Fibroblast of the aortic adventitia (primary cell): ENCODE measurements at regions not wholly inside any gene's neighbourhood (a gene's known extent, or its start where the extent isn't known, plus 50 kb on each side); places are given as distances from the start of the nearest gene placed in this dataset.

ENCODE experiments used
- DNase-seq: peaks from one replicate; pipeline ENCODE4 v3.0.0-alpha.2; 2010; ENCODE audit warnings: low read depth
- H3K4me3 ChIP-seq: 2 replicates; pipeline ENCODE4 v1.5.1; 2011; ENCODE audit warnings: low read depth, mild to moderate bottlenecking, control low read depth, low read length, moderate library complexity
- TF ChIP-seq, protein P1 (sequence below): IDR thresholded peaks from 2 replicates; pipeline ENCODE4 v1.5.1; 2011; ENCODE audit warnings: mild to moderate bottlenecking, low read length, control low read depth, inconsistent platforms; ENCODE audit not compliant: insufficient read depth

DNA sequence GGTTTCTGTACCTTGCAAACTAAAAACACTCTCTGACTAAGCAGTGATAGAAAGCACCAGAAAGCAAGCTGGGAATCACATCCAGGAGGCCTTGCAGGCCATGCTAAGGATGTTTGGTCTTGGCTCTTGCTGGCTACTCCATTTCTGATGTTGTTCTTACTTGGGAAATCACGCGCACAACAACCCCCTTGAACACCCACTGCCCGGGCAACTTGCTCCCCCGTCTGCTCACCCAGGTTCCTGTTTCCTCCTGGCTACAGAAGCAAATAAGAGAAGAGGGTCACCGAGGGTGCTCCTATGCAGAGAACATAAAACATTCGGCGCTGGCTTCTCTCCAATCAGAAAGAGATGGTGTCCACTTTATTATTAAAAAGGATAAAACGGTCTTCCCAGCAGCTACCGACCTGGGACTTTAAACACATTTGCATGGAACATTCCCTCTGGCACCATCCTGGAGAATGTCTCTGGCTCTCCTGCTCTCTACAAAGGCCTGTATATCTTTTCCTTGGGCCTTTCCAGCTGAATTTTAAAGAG, 271.2 kb upstream of the RPL38 start:
- no peak overlapping the region for H3K4me3 ChIP-seq
- TF ChIP-seq, protein P1, sequence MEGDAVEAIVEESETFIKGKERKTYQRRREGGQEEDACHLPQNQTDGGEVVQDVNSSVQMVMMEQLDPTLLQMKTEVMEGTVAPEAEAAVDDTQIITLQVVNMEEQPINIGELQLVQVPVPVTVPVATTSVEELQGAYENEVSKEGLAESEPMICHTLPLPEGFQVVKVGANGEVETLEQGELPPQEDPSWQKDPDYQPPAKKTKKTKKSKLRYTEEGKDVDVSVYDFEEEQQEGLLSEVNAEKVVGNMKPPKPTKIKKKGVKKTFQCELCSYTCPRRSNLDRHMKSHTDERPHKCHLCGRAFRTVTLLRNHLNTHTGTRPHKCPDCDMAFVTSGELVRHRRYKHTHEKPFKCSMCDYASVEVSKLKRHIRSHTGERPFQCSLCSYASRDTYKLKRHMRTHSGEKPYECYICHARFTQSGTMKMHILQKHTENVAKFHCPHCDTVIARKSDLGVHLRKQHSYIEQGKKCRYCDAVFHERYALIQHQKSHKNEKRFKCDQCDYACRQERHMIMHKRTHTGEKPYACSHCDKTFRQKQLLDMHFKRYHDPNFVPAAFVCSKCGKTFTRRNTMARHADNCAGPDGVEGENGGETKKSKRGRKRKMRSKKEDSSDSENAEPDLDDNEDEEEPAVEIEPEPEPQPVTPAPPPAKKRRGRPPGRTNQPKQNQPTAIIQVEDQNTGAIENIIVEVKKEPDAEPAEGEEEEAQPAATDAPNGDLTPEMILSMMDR = no peak
- no peak for DNase-seq

DNA sequence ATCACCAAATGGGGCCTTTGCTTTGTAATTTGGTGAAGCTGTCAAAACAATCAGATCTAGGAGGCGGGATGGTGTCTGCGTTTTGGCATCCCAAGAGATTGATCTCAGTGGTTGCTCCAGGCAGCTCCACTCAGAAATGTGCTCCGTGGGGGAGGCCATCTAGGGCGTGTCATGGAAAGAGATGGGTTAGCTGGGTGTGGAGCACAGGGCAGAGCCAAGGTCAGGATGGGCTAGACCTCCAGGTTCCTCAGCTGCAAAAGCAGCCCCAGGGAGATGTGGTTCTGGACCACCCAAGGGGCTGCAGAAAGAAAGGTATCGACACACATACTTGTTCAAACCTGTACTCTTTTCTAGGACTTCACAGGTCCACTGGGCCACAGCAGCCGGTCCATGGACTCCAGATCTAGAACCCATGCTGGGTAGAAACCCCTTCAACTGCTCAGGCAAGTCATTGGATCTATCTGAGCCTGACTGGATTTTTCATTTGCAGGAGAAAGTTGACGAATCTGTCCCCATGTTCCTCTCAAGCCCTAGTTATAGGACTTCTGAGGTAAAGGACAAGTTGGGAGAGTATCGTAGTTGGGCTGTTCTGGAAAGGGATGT, 270.2 kb upstream of the RPL38 start:
- TF ChIP-seq, protein P1 = no peak
- no peak overlapping the region for H3K4me3 ChIP-seq
- no peak for DNase-seq

DNA sequence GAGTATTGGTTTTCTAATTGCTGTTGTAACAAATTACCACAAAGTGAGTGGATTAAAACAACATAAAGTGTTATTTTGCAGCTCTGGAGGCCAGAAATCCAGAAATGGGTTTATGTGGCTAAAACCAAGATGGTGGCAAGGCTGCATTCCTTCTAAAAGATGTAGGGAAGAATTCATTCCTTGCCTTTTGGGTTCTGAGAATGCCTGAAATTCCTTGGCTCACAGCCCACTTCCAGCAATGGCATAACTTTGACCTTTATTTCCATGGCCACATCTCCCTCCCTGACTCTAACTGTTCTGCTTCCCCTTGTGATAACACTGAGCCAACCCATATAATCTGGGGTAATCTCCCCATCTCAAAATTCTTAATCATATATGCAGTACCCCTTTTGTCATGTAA, 269.6 kb upstream of the RPL38 start:
- no peak overlapping the region for H3K4me3 ChIP-seq
- TF ChIP-seq, protein P1 = no peak
- no peak for DNase-seq

DNA sequence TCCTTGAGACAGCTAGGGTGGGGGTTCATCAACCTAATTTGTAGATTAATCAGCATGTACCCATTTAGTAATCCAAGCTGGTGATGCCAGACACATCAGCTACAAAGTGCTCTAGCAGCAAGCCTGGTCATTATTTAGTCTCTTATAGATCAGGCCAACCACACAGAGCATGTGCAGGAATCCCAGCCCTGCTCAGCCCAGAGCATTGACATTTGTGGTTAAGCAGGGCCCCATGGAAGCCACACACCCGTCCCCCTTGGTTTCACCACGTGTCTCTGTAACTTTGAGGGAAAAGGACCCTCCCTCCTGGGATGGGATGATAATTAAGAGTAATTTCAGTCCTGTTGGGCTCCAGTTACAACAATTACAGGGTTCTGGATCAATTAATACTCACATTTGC, 268.8 kb upstream of the RPL38 start:
- DNase-seq = no peak
- TF ChIP-seq, protein P1 = no peak
- H3K4me3 ChIP-seq = no peak overlapping the region

DNA sequence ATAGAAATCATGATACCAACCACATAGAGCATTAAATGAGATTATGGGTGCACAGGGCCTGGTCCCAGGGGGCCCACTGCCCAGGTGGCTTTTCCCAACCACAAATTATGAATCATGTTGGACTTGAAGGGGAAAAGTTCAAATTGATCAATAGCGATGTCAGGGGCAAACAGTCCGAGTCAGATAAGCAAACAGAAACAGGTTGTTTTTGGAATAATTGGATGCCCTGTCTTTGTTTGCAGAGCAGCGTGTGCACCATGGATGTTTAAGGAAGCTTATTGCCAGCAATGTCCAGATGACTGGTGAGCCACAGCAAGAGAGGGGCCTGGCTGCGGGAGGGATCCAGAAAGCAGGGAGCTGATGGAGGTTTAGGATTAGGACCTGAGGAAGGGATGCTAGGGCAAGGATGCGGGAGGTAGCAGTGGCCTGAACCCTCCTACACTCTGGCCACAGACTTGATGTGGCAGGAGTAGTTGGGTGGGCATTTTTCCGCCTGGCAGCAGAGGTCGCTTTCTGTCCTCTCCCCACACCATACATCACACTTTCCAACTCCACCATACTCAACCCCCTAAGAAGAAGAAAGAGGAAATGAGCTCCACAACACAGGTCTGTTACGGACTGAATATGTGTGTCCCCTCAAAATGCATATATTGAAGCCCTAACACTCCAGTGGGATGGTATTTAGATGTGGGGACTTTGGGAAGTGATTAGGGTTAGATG, 266.4 kb upstream of the RPL38 start:
- DNase-seq = no peak
- H3K4me3 ChIP-seq = no peak overlapping the region
- TF ChIP-seq, protein P1 = no peak

DNA sequence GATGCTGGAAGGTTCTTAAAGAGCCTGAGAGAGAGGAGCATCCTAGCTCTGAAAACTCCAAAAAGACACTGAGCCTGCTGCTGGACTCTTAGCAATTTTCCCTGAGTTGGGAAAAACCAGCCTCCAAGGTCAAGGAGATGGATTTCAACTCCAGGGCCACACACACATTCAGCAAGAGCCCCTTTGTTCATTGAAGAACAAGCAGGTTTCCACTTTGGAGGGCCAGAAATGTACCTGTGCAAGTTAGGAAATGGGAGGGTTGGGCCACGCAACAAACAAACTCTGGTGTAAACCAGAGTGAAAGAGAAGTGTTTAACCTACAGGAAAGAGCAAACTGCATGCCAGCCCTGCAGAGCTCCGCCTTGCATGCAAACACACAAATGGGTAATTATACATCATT, 264.8 kb upstream of the RPL38 start:
- DNase-seq = no peak
- TF ChIP-seq, protein P1 = no peak
- no peak overlapping the region for H3K4me3 ChIP-seq
